HEK293 (cell line): ENCODE measurements at regions not wholly inside any gene's neighbourhood (a gene's known extent, or its start where the extent isn't known, plus 50 kb on each side); places are given as distances from the start of the nearest gene placed in this dataset.

Source experiments
- CTCF ChIA-PET: fragments of 350-600 bp; formaldehyde crosslinking; extraction: SDS; loops from one replicate; lab custom pipeline; 2021; ENCODE audit warnings: antibody characterized with exemption; lab: Yijun Ruan, JAX
- POLR2A ChIA-PET: fragments of 300-600 bp; formaldehyde crosslinking; extraction: SDS; loops from one replicate; lab custom pipeline; 2020; ENCODE audit warnings: antibody characterized with exemption, inconsistent platforms; lab: Yijun Ruan, JAX
- H3K27ac ChIP-seq: fragments of 200-500 bp; sonication (Bioruptor generic); 2 replicates; pipeline ENCODE4 v1.5.1; 2014; ENCODE audit warnings: low read depth, low read length, control low read depth, inconsistent platforms; ENCODE audit errors: extremely low read depth
- H3K36me3 ChIP-seq, 2 experiments: fragments of 200-500 bp in 1 of 2; sonication (Bioruptor generic) in 1 of 2; 1 replicate in 1 of 2; 2 replicates in 1 of 2; pipeline ENCODE4 v1.5.1; 2014 to 2017; ENCODE audit warnings: inconsistent platforms in 2 of 2, low read length in 2 of 2; ENCODE audit not compliant: control insufficient read depth in 2 of 2, insufficient read depth in 1 of 2
- H3K4me1 ChIP-seq: fragments of 200-500 bp; sonication (Bioruptor generic); 2 replicates; pipeline ENCODE4 v1.5.1; 2014; ENCODE audit warnings: mild to moderate bottlenecking, low read length, inconsistent platforms; ENCODE audit not compliant: control insufficient read depth, insufficient read depth
- H3K4me3 ChIP-seq: 2 replicates; pipeline ENCODE4 v1.5.1; 2011; ENCODE audit warnings: low read depth, mild to moderate bottlenecking, control low read depth, low read length, moderate library complexity
- H3K9me3 ChIP-seq: fragments of 200-500 bp; sonication (Bioruptor generic); 2 replicates; pipeline ENCODE4 v1.5.1; 2014; ENCODE audit warnings: low read depth, low read length, inconsistent platforms; ENCODE audit not compliant: control insufficient read depth, insufficient read depth
- BCL11B ChIP-seq: fragments of 450-650 bp; formaldehyde crosslinking; IDR thresholded peaks from 2 replicates; pipeline ENCODE4 v1.5.1; 2016; ENCODE audit warnings: low read depth, missing biosample characterization, missing genetic modification characterization
- FEZF1 ChIP-seq: fragments of 450-650 bp; formaldehyde crosslinking; IDR thresholded peaks from 2 replicates; pipeline ENCODE4 v1.5.1; 2016; ENCODE audit warnings: missing biosample characterization, missing genetic modification characterization
- IKZF3 ChIP-seq: fragments of 450-650 bp; IDR thresholded peaks from 2 replicates; pipeline ENCODE4 v1.5.0; 2018; ENCODE audit warnings: missing biosample characterization, mild to moderate bottlenecking, missing genetic modification characterization, moderate library complexity
- KLF10 ChIP-seq: fragments of 450-650 bp; IDR thresholded peaks from 2 replicates; pipeline ENCODE4 v1.5.1; 2018; ENCODE audit warnings: missing biosample characterization, mild to moderate bottlenecking, missing genetic modification characterization
- PATZ1 ChIP-seq: fragments of 450-650 bp; formaldehyde crosslinking; IDR thresholded peaks from 2 replicates; pipeline ENCODE4 v1.5.1; 2016; ENCODE audit warnings: missing biosample characterization, missing genetic modification characterization
- PBX3 ChIP-seq: sonication (generic); formaldehyde crosslinking; IDR thresholded peaks from 2 replicates; pipeline ENCODE4 v1.8.1; 2022; ENCODE audit warnings: mild to moderate bottlenecking, moderate library complexity, missing genetic modification reagents
- ZBTB48 ChIP-seq: fragments of 450-650 bp; formaldehyde crosslinking; IDR thresholded peaks from 2 replicates; pipeline ENCODE4 v1.5.1; 2016; ENCODE audit warnings: missing biosample characterization, missing genetic modification characterization
- ZEB2 ChIP-seq: fragments of 450-650 bp; formaldehyde crosslinking; IDR thresholded peaks from 2 replicates; pipeline ENCODE4 v1.5.1; 2016; ENCODE audit warnings: missing biosample characterization, missing genetic modification characterization
- ZFP3 ChIP-seq: fragments of 450-650 bp; formaldehyde crosslinking; IDR thresholded peaks from 2 replicates; pipeline ENCODE4 v1.5.1; 2016; ENCODE audit warnings: low read depth, missing biosample characterization, missing genetic modification characterization
- ZFP37 ChIP-seq: fragments of 450-650 bp; formaldehyde crosslinking; IDR thresholded peaks from 2 replicates; pipeline ENCODE4 v1.5.1; 2016; ENCODE audit warnings: missing biosample characterization, missing genetic modification characterization
- ZNF114 ChIP-seq: fragments of 450-650 bp; formaldehyde crosslinking; IDR thresholded peaks from 2 replicates; pipeline ENCODE4 v1.5.0; 2017; ENCODE audit warnings: missing biosample characterization, missing genetic modification characterization
- ZNF140 ChIP-seq: fragments of 450-650 bp; formaldehyde crosslinking; IDR thresholded peaks from 2 replicates; pipeline ENCODE4 v1.5.1; 2016; ENCODE audit warnings: missing biosample characterization, missing genetic modification characterization
- ZNF16 ChIP-seq: fragments of 450-650 bp; formaldehyde crosslinking; IDR thresholded peaks from 2 replicates; pipeline ENCODE4 v1.5.1; 2016; ENCODE audit warnings: low read depth, missing biosample characterization, missing genetic modification characterization
- ZNF280D ChIP-seq: fragments of 450-650 bp; formaldehyde crosslinking; IDR thresholded peaks from 2 replicates; pipeline ENCODE4 v1.5.1; 2016; ENCODE audit warnings: missing biosample characterization, missing genetic modification characterization
- ZNF311 ChIP-seq: fragments of 450-650 bp; formaldehyde crosslinking; IDR thresholded peaks from 2 replicates; pipeline ENCODE4 v1.5.1; 2017; ENCODE audit warnings: missing biosample characterization, missing genetic modification characterization, borderline replicate concordance
- ZNF366 ChIP-seq: fragments of 450-650 bp; formaldehyde crosslinking; conservative IDR thresholded peaks from 2 replicates; pipeline ENCODE4 v1.5.1; 2016; ENCODE audit warnings: missing biosample characterization, missing genetic modification characterization
- ZNF530 ChIP-seq: fragments of 450-650 bp; formaldehyde crosslinking; IDR thresholded peaks from 2 replicates; pipeline ENCODE4 v1.5.1; 2016; ENCODE audit warnings: low read depth, missing biosample characterization, missing genetic modification characterization
- ZNF585B ChIP-seq: fragments of 450-650 bp; formaldehyde crosslinking; IDR thresholded peaks from 2 replicates; pipeline ENCODE4 v1.5.1; 2016; ENCODE audit warnings: missing biosample characterization, missing genetic modification characterization
- ZNF654 ChIP-seq: fragments of 450-650 bp; formaldehyde crosslinking; IDR thresholded peaks from 2 replicates; pipeline ENCODE4 v1.5.1; 2016; ENCODE audit warnings: low read depth, missing biosample characterization, missing genetic modification characterization
- ZNF664 ChIP-seq: fragments of 450-650 bp; formaldehyde crosslinking; IDR thresholded peaks from 2 replicates; pipeline ENCODE4 v1.5.1; 2016; ENCODE audit warnings: missing biosample characterization, missing genetic modification characterization
- ZNF701 ChIP-seq: fragments of 450-650 bp; formaldehyde crosslinking; IDR thresholded peaks from 2 replicates; pipeline ENCODE4 v1.5.1; 2016; ENCODE audit warnings: missing biosample characterization, missing genetic modification characterization
- ZNF76 ChIP-seq: fragments of 450-650 bp; formaldehyde crosslinking; IDR thresholded peaks from 2 replicates; pipeline ENCODE4; 2016; ENCODE audit warnings: low read depth, missing biosample characterization, missing genetic modification characterization, borderline replicate concordance
- ZNF776 ChIP-seq: fragments of 450-650 bp; formaldehyde crosslinking; IDR thresholded peaks from 2 replicates; pipeline ENCODE4 v1.5.0; 2017; ENCODE audit warnings: missing biosample characterization, missing genetic modification characterization, borderline replicate concordance
- ZNF791 ChIP-seq: fragments of 450-650 bp; formaldehyde crosslinking; IDR thresholded peaks from 2 replicates; pipeline ENCODE4 v1.5.1; 2016; ENCODE audit warnings: missing biosample characterization, missing genetic modification characterization

GRCh38 chr9:7879551-7880245, 80.1 kb upstream of the DMAC1 start:
- CTCF ChIA-PET: no interaction called here

GRCh38 chr9:7871977-7872730, 72.6 kb upstream of the DMAC1 start:
- no peak overlapping the region for H3K4me3 ChIP-seq
- H3K4me1 ChIP-seq: no peaks in the 10 kb centered on the region
- H3K9me3 ChIP-seq: no peaks in the 10 kb centered on the region
- POLR2A ChIA-PET: no interaction called here
- CTCF ChIA-PET: interaction anchor here (0.6 to 1.0 kb wide), 2 partner anchors 10 to 363 kb away, joined by 3 to 4 read pairs; no protein-coding TSS in a partner anchor
- TF ChIP-seq ZNF530 (tag by site-specific recombination) (no peak), ZNF664 (no peak)
- no peak overlapping the region for H3K27ac ChIP-seq
- H3K36me3 ChIP-seq: no peaks in the 10 kb centered on the region

More at GRCh38 chr9:7879551-7880245, 80.1 kb upstream of the DMAC1 start:
- H3K36me3 ChIP-seq: no peaks in the 10 kb centered on the region
- H3K27ac ChIP-seq: no peak overlapping the region
- TF ChIP-seq ZNF114 (tag by site-specific recombination) (no peak), ZNF76 (tag by site-specific recombination) (no peak), ZNF140 (tag by site-specific recombination) (no peak), ZNF654 (tag by site-specific recombination) (no peak), ZNF776 (tag by site-specific recombination) (no peak), ZFP37 (tag by site-specific recombination) (no peak), ZBTB48 (tag by site-specific recombination) (no peak), ZNF701 (tag by site-specific recombination) (no peak), PATZ1 (no peak), ZNF311 (tag by site-specific recombination) (no peak), ZEB2 (tag by site-specific recombination) (no peak)
- H3K4me1 ChIP-seq: no peaks in the 10 kb centered on the region
- POLR2A ChIA-PET: interaction anchor here (0.8 kb wide), 1 partner anchor 522 kb away, joined by 4 read pairs; no protein-coding TSS in a partner anchor
- no peak overlapping the region for H3K4me3 ChIP-seq
- no peaks in the 10 kb centered on the region for H3K9me3 ChIP-seq

- Histone ChIP-seq H3K4me3 (no peak overlapping the region), H3K4me1 (no peaks in the 10 kb centered on the region), H3K27ac (no peak overlapping the region), H3K9me3 (no peaks in the 10 kb centered on the region), H3K36me3 (no peaks in the 10 kb centered on the region)
- TF ChIP-seq KLF10 (tag by site-specific recombination) (no peak), IKZF3 (no peak), ZFP3 (tag by site-specific recombination) (no peak), ZNF791 (tag by site-specific recombination) (no peak), FEZF1 (no peak), ZNF280D (tag by site-specific recombination) (no peak), ZNF16 (no peak), ZNF366 (tag by site-specific recombination) (no peak), PBX3 (CRISPR knock-in tag) (no peak), BCL11B (tag by site-specific recombination) (no peak), ZNF585B (no peak)
- POLR2A ChIA-PET: no interaction called here
- CTCF ChIA-PET: interaction anchor here (0.6 kb wide), 1 partner anchor 215 kb away, joined by 3 read pairs; no protein-coding TSS in a partner anchor
Measured at GRCh38 chr9:7869340-7869739, 69.8 kb upstream of the DMAC1 start.
